ENCODE measurements at regions not wholly inside any gene's neighbourhood (a gene's known extent, or its start where the extent isn't known, plus 50 kb on each side); places are given as distances from the start of the nearest gene placed in this dataset.
A peak's percentile ranks its signal among the peaks of the same experiment; 100 is the strongest.

- no peak for DNase-seq (ENCODE audit: low spot score)
Measured at GRCh38 chr11:19560156-19560555, 152.5 kb upstream of the NAV2 start.

GRCh38 chr11:19559746-19560145 is 152.9 kb upstream of the NAV2 start:
- no peak for DNase-seq (ENCODE audit: low spot score)

- DNase-seq (ENCODE audit: low spot score) = no peak
Measured at GRCh38 chr11:19558189-19558986, 154.2 kb upstream of the NAV2 start.

GRCh38 chr11:19557720-19558140 is 154.9 kb upstream of the NAV2 start:
- peak; percentile 74 for DNase-seq (ENCODE audit: low spot score)

- DNase-seq (ENCODE audit: low spot score) = no peak
Measured at GRCh38 chr11:19557185-19557584, 155.5 kb upstream of the NAV2 start.

GRCh38 chr11:19555266-19555665 is 157.4 kb upstream of the NAV2 start:
- DNase-seq (ENCODE audit: low spot score) = no peak

- peak; percentile 72 for DNase-seq (ENCODE audit: low spot score)
Measured at GRCh38 chr11:19553683-19554333, 158.8 kb upstream of the NAV2 start.

- DNase-seq (ENCODE audit: low spot score) = no peak
Measured at GRCh38 chr11:19552656-19553260, 159.9 kb upstream of the NAV2 start.

GRCh38 chr11:19552161-19552560 is 160.5 kb upstream of the NAV2 start:
- no peak for DNase-seq (ENCODE audit: low spot score)

- no peak for DNase-seq (ENCODE audit: low spot score)
Measured at GRCh38 chr11:19551457-19551856, 161.2 kb upstream of the NAV2 start.

- no peak for DNase-seq (ENCODE audit: low spot score)
Measured at GRCh38 chr11:19547044-19547443, 165.6 kb upstream of the NAV2 start.

GRCh38 chr11:19546325-19546724 is 166.3 kb upstream of the NAV2 start:
- no peak for DNase-seq (ENCODE audit: low spot score)

GRCh38 chr11:19541521-19542049 is 171.1 kb upstream of the NAV2 start:
- no peak for DNase-seq (ENCODE audit: low spot score)

GRCh38 chr11:19539861-19540260 is 172.8 kb upstream of the NAV2 start:
- no peak for DNase-seq (ENCODE audit: low spot score)

GRCh38 chr11:19537803-19538453 is 174.7 kb upstream of the NAV2 start:
- DNase-seq (ENCODE audit: low spot score) = peak; percentile 45

- DNase-seq (ENCODE audit: low spot score) = no peak
Measured at GRCh38 chr11:19536131-19536530, 176.5 kb upstream of the NAV2 start.

GRCh38 chr11:19530505-19530904 is 182.1 kb upstream of the NAV2 start:
- no peak for DNase-seq (ENCODE audit: low spot score)

- DNase-seq (ENCODE audit: low spot score) = no peak
Measured at GRCh38 chr11:19526119-19526518, 186.5 kb upstream of the NAV2 start.

GRCh38 chr11:19525714-19526113 is 186.9 kb upstream of the NAV2 start:
- DNase-seq (ENCODE audit: low spot score) = no peak

- no peak for DNase-seq (ENCODE audit: low spot score)
Measured at GRCh38 chr11:19525276-19525675, 187.4 kb upstream of the NAV2 start.

- no peak for DNase-seq (ENCODE audit: low spot score)
Measured at GRCh38 chr11:19524171-19524671, 188.4 kb upstream of the NAV2 start.

GRCh38 chr11:19520681-19521080 is 192.0 kb upstream of the NAV2 start:
- no peak for DNase-seq (ENCODE audit: low spot score)

Data from kidney tubule cell (primary cell).